GM18499 (cell line): ENCODE measurements at regions not wholly inside any gene's neighbourhood (a gene's known extent, or its start where the extent isn't known, plus 50 kb on each side); places are given as distances from the start of the nearest gene placed in this dataset.
"Not testable (repeated sequence)": the region's sequence is repeated elsewhere in the genome, so short reads cannot be mapped to it uniquely, and the experiment has no call there.

ENCODE experiments used
- ATAC-seq: cut with Tn5 transposase; IDR thresholded peaks from one replicate; pipeline ENCODE4 v1.9.1; 2021; ENCODE audit warnings: moderate number of reproducible peaks; ENCODE audit not compliant: insufficient read depth, unreplicated experiment

DNA sequence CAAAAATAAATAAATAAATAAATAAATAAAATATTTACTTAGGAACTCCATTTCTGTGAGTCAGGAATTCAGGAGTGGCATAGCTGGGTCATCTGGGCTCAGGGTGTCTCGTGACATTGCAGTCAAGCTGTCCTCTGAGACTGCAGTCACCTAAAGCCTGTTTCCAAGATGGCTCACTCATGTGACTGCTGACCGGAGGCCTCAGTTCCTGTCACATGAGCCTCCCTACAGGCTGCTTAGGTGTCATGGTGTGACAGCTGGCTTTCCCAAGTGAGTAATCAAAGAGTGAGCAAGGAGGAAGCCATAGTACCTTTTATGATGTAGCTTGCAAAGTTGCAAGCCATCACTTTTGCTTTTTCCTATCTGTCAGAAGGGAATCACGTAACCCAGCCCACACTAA is 128.6 kb upstream of the KCTD7 start:
- no peak for ATAC-seq

GRCh38 chr7:66502230-66503035 is 126.2 kb upstream of the KCTD7 start:
- ATAC-seq: no peak

- ATAC-seq: no peak
These were observed 125.7 kb upstream of the KCTD7 start for GRCh38 chr7:66503036-66503370.

DNA sequence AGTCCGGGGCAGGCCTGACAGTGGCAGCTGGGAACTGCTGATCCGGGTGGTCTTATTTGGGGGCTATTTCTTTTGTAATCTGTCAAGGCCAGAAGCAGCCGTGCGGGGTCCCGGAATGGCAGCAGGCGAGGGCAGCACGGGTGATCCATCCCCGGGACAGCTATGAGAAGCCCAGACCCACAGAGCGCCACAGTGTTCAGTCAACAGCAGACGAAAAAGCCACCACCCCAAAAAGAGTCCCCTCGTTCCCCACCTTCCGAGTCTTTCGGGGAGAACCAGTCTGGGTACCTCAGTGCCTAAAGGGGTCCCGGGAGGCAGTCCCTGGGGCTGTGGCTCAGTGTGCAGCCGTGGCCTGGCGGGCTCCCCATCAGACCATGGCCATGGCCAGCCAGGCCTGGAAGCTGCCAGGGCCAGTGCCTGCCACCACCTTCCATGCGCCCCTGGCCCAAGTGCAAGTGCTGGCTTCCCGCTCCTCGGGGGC is 125.1 kb upstream of the KCTD7 start:
- ATAC-seq: no peak

DNA sequence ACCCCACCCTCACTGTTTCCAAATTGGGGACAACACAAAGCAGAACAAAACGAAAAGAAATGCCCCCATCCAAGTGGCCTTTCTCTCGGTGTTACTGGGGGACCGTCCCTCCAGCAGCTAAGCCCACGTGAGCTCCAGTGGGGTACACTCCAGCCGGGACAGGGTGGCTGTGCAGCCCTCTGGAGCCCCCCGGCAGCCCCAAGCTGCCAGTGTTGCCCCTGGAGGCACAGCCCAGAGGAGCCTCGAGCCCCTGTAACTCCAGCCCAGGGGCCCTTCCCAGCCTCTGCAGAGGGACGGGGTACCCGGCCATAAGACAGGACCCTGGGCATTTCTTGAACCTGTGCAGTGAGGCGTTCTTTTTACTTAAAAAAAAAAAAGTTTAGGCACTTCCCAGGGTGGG is 124.5 kb upstream of the KCTD7 start:
- ATAC-seq: no peak

- ATAC-seq: no peak
These were observed 123.7 kb upstream of the KCTD7 start for GRCh38 chr7:66505009-66505408.

- no peak for ATAC-seq
These were observed 122.9 kb upstream of the KCTD7 start for GRCh38 chr7:66505531-66506451.

DNA sequence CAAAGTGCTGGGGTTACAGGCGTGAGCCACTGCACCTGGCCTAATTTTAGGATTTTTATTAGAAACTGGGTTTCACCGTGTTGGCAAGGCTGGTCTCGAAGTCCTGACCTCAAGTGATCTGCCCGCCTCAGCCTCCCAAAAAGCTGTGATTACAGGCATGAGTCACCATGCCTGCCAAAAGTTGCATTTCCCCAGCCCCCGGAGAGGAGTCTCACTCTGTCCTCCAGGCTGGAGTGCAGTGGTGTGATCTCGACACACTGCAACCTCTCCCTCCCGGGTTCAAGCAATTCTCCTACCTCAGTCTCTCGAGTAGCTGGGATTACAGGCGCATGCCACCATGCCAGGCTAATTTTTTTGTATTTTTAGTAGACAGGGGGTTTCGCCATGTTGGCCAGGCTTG is 122.0 kb upstream of the KCTD7 start:
- ATAC-seq: not testable (repeated sequence)

DNA sequence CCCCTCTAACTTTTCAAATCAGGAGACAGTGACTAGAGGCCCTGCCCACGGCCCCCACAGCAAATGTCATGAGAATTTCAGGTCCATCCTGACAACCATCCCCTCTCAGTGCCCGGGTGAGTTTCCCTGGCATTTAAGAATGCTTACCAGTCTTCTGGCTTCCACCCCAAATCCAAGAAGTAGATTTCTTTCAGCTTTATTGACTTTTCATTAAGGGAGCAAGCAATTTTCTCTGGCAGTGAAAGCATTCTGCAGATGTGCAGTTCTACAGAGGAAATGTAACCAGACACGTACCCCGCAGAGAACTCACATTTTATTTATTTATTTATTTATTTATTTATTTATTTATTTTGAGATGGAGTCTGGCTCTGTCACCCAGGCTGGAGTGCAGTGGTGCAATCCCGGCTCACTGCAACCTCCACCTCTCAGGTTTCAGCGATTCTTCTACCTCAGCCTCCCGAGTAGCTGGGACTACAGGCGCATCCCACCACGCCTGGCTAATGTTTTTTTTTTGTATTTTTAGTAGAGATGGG is 120.9 kb upstream of the KCTD7 start:
- no peak for ATAC-seq

GRCh38 chr7:66508431-66508830 is 120.2 kb upstream of the KCTD7 start:
- no peak for ATAC-seq

DNA sequence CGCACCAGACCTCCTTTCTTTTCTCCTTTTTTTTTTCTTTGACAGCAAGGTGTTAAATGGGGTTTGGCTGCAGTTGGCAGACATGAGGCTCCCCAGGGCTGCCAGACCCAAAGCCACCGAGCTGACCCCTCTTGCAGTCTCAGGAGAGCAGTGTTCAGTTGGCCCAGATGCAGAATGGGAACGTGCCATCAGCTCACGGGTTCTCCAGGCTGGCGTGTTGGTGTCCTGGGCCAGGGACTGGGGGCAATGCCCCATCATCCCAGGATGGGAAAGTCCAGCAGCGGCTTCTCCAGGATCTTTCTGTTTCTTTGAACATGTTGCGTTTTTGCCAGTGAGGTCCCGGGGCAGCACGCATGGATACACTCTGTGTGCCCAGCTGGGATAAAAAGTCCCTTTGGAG is 114.6 kb upstream of the KCTD7 start:
- no peak for ATAC-seq

GRCh38 chr7:66517212-66517909 is 111.3 kb upstream of the KCTD7 start:
- no peak for ATAC-seq

DNA sequence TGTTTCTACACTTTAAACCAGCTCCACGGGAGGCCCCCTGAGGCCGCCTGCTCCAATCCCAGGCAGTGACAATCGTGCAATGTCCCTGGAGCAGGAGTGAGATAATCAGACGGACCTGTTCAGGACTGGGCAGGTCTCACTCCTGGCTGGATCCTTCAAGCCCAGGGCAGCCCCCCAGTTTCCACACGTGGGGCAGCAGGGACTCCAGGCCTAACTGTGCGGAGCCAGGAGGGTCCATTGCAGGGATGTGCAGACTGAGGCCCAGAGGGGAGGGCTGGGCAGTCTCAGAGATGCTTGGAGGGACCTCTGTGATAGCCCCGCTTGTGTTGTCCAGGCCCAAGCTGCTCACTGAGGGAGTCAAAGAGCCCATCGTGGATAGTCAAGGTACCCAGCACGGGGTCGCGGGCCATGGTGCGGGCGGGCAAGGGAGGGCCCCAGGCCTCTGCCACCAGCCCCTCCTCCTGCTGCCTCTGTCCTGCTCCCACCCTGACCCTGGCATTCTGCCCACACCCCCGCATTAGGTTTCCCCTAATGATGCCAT is 110.5 kb upstream of the KCTD7 start:
- no peak for ATAC-seq

- no peak for ATAC-seq
These were observed 107.0 kb upstream of the KCTD7 start for GRCh38 chr7:66521675-66522074.

DNA sequence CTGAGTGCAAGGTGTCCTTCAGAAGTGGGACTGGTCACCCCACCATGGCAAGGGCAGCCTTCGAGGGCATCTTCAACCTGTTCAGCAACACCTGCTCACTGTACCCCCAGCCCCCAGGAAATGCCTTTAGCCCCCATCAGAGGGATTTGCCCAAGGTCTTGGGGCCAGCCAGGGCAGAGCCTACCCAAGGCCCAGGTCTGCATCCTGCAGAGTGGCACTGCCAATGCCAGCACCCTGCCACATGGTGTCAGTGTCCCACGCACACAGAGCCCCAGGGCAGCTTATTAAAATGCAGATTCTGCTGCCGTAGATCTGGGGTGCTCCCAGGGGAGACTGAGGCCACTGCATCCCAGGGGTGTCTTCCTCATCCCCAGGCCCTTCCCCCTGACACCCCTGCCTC is 106.2 kb upstream of the KCTD7 start:
- ATAC-seq: no peak

DNA sequence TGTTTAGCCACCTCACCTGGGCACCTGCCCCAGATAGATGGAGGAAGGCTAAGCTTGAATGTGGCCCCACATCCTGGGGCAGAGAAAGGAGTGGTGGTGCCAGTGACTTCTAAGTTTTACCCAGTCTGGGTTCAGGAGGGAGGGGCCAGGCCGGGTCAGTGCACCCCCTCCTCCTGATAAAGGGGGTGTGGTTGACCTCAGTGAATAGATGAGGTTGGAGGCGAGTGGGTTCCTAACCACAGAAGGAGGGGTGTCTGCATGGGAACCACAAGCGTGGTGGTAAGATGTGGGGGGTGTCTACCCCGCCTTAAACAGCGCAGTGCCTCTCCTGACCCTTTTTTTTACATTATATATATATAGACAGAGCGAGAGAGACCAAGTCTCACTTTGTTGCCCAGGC is 105.3 kb upstream of the KCTD7 start:
- no peak for ATAC-seq

- no peak for ATAC-seq
These were observed 103.9 kb upstream of the KCTD7 start for GRCh38 chr7:66524738-66525137.

DNA sequence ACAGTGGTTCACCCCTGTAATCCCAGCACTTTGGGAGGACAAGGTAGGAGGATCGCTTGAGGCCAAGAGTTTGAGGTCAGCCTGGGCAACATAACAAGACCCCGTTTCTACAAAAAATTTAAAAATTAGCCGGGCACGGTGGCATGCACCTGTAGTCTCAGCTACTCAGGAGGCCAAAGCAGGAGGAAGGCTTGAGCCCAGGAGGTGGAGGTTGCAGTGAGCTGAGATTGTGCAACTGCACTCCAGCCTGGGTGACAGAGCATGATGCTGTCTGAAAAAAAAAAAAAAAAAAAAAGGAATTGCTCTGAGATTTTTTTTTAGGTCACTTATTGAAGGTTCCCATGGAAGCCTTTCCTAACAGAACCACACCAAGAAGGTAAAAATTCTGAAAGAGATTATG is 101.9 kb upstream of the KCTD7 start:
- ATAC-seq: not testable (repeated sequence)

- no peak for ATAC-seq
These were observed 100.0 kb upstream of the KCTD7 start for GRCh38 chr7:66528652-66529051.

GRCh38 chr7:66529883-66530610 is 98.6 kb upstream of the KCTD7 start:
- ATAC-seq: no peak
